Hematopoietic multipotent progenitor cell treated with erythropoietin and hydrocortisone succinate and interleukin-3 and kit ligand, for 15 days (in vitro differentiated cells): ENCODE measurements at regions not wholly inside any gene's neighbourhood (a gene's known extent, or its start where the extent isn't known, plus 50 kb on each side); places are given as distances from the start of the nearest gene placed in this dataset.

Source experiments
- DNase-seq: peaks from one replicate; pipeline ENCODE4 v3.0.0-alpha.2; 2015; ENCODE audit warnings: low spot score

DNA sequence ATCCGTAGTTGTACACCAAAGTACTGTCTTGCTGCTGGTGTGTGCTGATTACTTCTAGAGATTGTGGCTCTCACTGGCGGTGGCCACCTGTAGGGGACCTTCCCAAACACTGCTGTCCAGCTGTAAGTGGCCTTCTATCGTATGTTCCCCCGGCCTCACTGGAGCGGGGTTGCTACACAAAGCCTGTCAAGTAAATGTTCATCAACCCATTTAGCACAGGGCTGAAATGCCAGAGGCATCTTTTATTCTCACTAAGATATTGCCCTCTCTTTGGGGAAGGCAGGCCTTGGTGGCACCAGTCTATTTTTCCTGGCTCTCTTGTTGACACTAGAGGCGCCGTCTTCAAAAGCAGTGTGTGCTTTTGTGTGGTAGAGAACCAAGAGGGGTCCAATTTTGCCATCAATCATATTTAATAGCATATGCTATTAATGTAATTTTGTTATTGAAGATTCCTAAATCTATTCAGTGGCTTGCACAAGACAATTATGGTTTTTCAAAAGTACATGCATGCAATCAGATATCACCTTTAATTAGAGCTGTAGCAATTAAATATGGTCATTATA is 514.4 kb upstream of the SALL1 start:
- no peak for DNase-seq

DNA sequence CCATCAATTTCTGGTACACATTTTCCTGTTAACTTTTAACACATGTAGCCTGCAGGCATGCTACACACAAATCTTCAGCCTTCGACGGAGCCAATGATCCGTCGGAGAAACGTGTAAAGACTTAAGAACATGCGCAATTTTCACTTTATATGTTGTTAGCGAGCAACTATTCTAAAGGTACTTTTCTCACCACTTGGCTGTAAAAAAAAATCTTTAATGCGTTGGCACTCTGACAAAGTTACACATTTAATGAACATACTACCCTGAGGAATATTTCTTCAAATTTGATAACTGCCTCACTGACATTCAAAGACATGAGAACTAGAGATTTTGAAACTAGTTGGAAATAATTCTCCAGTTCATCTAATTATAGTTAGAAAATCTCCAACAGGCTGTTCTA is 507.5 kb upstream of the SALL1 start:
- no peak for DNase-seq

DNA sequence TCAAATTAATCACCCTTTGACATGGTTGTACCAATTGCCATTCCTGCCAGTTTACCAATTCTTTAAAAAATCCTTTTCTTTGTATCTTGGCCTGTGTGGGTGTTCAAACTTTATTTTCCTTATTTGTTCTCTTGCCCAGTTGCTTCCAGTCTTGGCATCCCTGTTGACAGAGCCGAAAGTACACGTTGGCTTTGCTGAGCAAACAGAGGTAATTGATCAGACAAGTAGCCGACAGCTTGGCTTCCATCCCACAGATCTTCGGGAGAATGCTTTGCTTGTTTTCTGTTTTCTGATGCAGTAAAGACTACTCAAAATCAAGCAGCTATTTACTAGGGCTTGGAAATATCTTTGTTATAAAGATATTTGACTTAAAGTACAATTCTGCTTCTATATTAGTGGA is 506.8 kb upstream of the SALL1 start:
- DNase-seq: no peak

DNA sequence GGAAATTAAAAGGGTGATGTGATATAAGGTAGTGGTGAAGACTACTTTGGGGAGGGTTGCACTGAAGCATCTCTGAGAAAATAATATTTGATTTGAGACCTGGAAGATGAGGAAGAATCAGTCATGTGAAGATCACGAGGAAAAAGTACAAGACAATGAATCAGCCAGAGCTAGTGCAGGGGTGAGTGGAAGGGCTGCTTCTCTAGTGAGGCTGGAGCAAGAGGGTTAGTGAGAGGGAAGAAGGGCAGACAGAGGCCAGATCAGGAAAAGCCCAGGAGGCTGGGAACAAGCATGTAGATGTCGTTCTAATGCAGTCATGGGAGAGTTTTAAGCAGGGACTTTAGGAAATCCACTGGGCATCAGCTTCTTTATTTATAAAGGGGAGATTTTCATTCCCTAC is 504.2 kb upstream of the SALL1 start:
- DNase-seq: no peak

DNA sequence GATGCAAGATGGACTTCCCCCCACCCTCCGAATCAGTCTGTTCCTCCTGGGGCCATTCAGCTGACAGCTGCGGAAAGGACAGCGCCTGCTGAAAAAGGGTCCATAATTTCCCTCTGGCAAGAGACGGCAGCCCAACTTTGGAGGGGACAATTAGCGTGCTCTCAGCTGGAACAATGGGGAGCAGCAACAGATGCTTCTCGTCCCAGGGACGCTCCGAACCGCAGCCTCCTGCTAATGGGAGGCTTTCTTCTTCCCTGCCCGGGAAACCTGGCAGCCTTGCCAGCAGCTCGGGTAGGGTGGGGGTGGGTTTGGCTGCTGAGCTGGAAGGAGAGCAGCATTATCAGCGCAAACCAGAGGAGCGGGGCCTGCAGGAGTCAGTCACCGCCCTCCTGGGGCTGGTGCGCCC is 500.0 kb upstream of the SALL1 start:
- no peak for DNase-seq

DNA sequence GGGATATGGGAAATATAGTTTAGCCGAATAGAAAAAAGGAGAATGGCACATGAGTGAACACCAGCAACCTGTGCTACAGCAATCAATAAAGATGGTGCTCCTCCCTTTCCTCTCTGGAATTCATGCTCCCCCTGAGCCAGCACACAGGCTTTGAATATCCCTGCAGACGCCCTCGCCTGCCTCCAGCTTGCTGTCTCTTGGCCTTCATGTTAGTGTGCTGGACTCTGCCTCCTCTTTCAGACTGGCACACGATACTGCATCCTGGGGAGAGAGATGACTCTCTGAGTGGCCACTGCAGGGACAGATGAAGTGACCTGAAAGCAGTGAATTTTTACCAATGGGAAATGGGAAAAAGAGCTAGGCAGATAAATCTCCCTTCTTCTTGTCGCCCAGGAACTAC is 498.6 kb upstream of the SALL1 start:
- no peak for DNase-seq

DNA sequence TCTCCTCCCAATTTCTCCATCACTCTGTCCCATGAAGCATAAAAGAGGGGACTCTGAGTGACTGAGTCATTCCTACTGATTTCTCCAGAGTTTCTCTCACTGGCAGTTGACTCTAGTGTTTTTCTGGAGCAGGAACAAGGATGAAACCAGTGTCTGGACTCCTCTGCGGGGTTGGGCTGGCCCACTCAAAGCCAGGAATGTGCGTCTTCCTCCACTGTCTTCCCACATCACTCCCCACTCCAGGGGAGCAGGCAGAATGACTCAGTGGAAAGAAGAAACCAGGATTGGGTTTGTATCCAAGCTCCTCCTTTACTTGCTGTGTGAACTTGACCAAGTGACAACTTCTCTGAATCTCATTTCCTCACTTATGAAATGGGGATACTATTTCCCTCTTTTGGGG is 497.5 kb upstream of the SALL1 start:
- DNase-seq: no peak

DNA sequence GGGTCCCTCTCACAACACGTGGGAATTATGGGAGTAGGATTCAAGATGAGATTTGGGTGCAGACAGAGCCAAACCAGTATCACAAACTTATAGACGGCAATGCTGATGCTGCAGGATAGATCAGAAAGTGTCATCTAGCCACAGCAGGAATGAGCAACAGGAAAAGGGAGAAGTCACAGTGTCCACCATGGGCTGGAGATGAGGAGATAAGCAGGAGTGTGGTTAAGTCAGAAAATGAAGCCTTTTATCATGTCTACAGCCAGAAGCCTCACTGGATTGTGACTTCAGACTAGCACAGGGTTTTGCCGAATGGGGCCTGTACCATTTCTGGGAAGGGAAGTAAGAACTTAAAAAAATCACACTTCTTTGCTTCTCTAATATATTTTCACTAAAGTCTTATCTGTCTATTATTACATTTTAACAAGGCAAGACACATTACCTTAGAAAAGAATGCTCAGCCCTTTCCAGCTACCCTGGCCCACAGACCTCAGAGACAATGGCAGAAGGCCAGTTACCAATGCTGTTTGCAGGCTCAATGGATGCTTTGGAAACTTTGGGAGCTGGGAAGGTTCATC is 490.2 kb upstream of the SALL1 start:
- DNase-seq: no peak

DNA sequence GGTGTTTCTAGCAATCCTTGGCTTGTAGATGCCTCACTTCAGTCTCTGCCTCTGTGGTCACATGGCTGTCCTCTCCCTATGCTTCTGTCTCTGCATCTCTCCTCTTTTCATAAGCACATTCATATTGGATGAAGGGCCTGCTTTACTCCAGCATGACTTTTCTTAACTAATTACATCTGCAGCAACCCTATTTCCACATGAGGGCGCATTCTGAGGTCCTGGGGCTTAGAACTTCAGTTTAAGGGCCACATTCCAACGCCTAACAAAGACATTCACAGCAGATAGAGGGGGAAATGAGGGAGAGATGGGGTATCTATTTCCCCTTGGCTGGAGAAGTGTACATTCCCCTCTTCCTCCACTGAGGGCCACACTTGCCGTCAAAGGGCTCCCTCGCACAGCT is 489.1 kb upstream of the SALL1 start:
- DNase-seq: no peak

DNA sequence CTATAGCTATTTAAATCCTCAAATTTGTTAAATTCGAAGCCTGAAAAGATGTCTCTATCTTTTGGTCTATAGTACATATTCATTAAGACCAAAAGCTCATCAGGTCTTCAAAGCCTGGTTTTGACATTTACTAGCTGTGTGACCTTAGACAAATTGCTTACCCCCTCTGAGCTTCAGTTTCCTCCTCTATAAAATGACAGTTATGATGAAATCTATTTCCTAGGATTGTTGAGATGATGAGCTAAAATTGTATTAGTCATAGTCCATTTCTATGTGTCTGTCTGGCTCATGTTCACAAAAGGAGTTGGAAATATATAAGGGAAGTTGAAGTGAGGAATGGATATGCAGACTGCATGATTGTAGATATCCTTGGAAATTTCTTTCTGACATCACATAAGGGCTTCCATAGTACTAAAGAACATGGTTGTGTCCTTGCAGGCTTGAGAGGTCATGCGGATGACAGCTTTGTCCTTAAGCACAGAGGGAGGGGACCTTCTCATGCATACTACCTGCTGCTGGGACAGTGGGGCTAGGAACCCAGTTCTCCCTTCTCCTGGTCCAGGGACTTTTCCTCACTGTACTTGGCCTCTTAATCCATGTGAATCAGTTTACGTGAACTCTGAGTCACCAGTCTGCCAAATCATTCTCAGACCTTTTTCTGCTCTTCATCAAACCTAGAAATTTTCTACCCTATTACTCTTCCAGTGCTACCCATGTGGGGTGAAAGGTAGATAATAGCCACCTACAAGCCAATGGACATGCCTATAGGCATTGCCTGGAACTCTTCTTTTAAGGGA is 487.5 kb upstream of the SALL1 start:
- no peak for DNase-seq

DNA sequence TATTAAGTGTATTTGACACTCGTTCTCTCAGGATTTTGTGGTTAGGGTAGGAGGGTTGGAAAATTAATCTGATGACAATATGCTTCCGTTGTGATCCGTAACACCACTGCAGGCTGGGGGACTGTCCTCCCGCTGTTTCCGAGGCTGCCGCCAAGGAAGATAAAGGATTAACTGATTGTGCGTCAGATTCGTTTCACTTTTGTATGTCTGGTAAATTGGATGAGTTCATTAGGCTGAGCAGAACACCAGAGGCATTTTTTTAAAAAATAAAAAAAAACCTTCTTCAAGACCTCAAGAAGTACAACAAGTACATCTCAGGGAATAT is 486.7 kb upstream of the SALL1 start:
- DNase-seq: no peak

DNA sequence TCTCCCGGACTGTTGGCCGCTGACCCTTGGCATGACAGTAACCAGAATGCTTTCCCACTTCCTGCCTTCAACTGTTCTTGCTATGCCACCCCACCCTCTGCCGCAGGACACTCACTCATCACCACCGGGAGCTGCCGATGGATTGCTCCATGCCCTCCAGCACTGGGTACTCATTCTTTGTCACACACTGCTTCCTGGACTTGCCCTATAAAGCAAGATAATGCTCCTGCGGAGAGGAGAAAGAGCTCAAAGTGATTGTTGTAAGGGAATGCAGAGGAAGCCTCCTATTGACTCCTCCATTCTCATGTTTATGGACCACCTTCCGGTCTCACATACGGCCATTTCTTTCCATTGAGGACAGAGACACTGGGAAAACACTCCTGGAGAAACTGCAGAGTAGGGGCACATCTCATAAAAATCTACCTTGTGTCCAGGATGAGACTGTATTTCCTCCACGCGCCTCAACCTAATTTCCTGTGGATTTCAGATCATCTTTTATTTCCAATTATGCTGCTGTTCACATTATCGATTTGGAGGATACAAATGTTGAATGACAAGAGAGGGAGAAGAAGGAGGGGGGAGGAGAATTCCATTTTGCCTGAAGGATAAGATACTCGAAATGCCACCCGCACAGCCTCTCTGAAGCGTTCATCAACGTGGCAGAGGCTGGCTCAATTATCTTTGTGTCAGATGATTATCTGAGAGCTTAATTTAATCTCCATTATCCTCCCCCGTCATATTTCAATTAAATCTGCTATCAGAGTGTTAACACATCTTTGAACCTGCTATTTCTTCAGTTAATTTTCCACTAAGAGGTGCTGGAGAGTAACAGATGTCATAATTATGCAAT is 486.1 kb upstream of the SALL1 start:
- DNase-seq: no peak

DNA sequence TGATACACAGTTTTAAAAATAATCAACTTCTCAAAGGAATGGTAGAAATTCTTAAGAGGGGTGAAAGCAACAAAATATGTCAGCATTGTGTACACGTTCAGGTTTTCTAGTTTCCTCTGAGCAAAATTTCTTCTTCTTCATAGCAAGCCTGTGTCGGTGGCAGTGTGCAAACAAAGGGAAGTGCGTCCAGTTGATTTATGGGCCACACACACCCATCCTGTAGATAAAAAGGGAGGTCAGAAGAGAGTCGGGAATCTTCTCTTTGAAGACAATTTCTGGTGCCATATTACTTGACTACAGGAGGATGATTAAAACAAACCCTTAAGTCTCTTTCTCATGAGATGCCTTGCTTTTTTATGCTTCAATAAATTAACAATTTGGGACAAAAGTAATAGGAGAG is 484.1 kb upstream of the SALL1 start:
- DNase-seq: no peak

DNA sequence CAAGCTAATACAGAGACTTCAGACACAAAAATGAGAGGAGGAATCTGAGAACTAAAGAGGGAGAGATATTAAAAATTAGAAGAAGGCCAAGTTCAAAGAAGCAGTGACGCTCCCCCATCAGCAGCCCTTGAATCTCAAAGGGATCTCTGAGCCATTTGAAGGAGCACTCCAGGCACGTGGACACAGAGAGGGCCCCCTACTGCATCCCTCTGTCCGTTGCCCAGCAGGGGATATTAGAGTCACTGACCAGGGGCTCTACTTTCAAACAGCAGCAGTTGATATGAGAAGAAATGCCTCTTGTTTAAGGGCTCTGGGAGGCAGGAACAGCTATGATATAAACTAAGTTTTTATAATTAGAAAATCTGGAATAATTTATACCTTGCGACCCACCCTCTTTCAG is 479.0 kb upstream of the SALL1 start:
- DNase-seq: no peak

DNA sequence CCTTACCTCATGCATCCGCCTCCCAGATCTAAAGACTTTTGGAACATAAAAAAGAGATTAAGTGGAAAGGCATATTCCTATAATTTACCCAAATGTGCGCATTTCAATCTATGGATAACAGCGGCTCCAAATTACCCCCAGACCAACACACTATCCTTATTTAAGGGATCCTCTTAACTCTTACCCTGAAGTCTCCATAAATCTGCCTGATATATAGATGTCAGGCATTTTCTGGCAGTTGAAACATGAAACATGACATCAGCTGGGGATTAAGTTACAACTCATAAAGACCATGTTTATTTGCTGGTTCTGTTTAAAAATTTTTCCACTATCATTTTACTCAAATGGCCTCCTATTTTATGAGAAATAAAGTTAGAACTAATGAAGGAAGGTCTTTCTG is 478.5 kb upstream of the SALL1 start:
- DNase-seq: no peak

DNA sequence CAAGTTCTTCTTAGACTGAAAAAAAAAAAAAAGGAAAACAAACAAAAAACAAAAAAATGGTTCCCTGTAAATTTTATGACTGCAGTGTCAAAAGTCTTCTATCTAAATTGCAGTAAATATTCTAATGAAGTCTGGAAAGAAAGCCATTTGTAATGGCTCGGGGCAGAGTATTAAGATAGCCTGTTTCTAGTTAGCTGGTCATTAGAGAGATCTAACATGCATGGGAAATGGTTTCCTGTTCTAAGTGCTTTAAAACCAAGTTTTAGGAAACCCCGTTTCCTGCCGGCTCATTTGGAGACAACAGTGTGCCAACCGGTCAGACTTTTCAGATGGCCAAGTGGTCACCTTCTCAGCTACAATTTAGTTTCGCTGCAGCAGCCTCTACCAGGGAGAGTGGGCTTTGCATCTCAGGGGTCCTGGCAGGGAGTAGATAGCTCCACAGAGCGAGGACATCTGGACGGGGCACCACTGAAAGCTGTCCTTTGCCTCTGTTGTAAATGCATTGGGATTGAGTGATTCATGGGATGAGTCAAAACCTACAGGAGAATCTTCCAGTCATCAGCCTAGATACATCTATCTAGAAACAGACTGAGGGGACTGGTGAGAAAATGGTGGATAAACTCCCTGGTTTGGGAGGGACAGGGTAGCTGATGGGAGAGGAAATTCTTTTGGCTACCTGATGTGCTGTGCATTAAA is 473.2 kb upstream of the SALL1 start:
- no peak for DNase-seq

DNA sequence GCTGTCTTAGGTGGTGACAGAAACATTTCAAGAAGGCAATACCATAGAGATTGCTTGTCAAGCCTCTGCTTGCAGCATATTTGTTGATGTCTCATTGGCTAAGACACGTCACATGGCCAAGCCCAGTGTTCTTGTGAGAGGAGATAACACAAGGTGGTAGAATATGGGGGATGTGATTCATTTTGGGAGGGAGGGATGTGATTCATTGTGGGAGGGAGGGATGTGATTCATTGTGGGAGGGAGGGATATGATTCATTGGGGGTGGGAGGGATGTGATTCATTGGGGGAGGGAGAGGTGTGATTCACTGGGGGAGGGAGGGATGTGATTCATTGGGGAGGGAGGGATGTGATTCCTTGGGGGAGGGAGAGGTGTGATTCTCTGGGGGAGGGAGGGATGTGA is 470.5 kb upstream of the SALL1 start:
- no peak for DNase-seq

DNA sequence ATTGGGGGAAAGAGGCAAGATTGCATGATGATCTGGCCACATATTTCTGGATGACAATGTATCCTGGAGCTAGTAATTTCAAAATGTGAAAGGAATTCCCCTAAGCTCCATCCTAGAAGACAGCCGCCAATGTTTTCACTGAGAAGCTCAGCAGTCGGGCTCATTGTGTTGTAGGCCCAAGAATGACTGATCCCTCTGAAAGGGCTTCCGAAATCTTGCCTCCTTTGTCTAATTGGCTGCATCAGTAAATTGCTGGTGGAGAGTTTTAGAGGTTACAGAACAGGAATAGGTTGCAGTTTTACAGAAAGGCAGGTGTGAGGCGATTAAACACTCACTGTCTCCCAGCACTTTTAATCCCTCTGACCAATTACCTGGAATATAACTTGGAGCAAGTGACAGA is 464.1 kb upstream of the SALL1 start:
- DNase-seq: no peak

DNA sequence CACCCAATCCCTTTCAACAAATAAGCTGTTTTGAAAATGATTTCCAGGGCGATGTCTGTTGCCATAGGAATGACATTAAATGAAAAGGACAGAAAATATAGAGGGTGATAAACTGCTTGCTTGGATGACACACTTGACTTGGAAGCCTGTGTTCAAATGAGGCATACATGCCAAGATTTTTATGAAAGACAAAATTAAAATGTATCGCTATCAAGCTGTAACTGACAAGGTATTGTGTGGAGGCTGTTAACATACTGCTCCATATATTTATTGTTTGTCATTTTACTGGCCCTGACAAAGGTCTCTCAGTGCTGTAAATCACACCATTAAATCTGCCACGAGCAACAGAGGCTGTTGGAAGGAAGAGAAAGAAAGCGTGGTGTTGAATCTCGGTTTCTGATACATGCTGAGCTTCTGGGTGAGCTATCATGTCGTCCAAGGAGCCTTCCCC is 456.2 kb upstream of the SALL1 start:
- no peak for DNase-seq

DNA sequence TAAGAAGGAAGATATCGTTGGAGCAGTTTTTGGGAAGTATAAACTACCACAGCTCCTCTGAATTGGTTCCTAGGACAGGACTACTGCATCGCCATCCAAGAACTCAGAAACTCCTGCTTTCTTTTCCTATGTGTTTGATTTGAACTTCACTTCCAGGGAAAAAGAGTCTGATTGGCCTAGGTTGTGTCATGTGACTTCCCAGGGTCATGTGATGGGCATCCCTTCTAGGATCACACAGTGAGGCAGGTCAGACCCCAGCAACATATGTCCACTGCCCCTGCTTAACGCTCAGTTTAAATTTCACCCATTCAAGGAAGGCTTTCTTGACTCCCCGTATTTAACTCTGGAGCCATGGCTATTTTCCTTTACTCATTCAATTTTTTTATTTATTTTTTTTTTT is 445.2 kb upstream of the SALL1 start:
- DNase-seq: no peak

DNA sequence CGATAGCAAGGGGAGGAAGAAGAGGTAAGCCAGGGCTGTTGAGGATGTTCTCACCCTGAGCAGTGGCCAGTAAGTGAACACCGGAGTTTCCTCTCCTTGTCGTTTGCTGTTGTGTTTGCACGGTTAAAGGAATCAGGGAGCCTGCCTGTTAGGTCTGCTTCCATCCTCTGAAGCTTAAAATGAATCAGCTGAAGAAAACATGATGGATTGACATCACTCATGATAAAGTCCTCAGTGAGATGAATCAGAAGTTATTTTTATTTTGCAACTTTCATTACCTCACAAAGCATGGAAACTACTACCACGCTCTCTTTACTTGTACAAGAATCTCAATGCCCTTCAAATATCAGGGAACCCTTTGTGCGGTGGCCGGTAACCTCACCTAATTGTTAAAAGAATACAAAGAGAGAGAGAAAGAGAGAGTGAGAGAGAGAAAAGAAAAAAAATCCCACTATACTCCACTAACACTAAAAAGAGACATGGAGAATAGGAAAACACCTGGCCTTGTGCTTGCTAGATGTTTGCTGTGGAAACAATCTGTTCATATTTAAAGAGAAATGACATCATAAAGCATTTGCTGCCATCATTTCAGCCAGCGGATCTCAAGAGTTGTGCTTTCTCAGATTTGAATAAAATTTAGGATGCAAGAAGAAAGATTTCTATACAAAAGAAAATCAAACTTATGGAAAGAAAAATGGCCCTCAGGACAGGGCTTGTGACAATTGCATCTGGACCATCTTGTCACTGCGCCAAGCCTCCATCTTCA is 441.6 kb upstream of the SALL1 start:
- DNase-seq: no peak
